WTC11 (cell line): ENCODE measurements at regions not wholly inside any gene's neighbourhood (a gene's known extent, or its start where the extent isn't known, plus 50 kb on each side); places are given as distances from the start of the nearest gene placed in this dataset.

Experiments
- ARID4B ChIP-seq: sonication (generic); formaldehyde crosslinking; IDR thresholded peaks from 2 replicates; pipeline ENCODE4 v1.8.0; 2023; ENCODE audit warnings: missing genetic modification reagents, mild to moderate bottlenecking, borderline replicate concordance
- ATF1 ChIP-seq: sonication (generic); formaldehyde crosslinking; IDR thresholded peaks from 2 replicates; pipeline ENCODE4 v1.8.1; 2023; ENCODE audit warnings: mild to moderate bottlenecking, moderate library complexity, missing genetic modification reagents
- CREB1 ChIP-seq: sonication (generic); formaldehyde crosslinking; IDR thresholded peaks from 2 replicates; pipeline ENCODE4 v1.8.0; 2023; ENCODE audit warnings: mild to moderate bottlenecking, missing genetic modification reagents
- CTCF ChIP-seq: fragments of 200-600 bp; IDR thresholded peaks from 2 replicates; pipeline ENCODE4 v1.8.0; 2022; ENCODE audit warnings: antibody characterized with exemption
- ESRRA ChIP-seq: sonication (generic); formaldehyde crosslinking; IDR thresholded peaks from 2 replicates; pipeline ENCODE4 v1.8.1; 2022; ENCODE audit warnings: mild to moderate bottlenecking, missing genetic modification reagents, borderline replicate concordance
- FOXJ3 ChIP-seq: sonication (generic); formaldehyde crosslinking; IDR thresholded peaks from 2 replicates; pipeline ENCODE4 v1.9.0; 2021; ENCODE audit warnings: missing genetic modification reagents, mild to moderate bottlenecking, borderline replicate concordance
- MYBL2 ChIP-seq: sonication (generic); formaldehyde crosslinking; IDR thresholded peaks from 2 replicates; pipeline ENCODE4 v1.8.1; 2023; ENCODE audit warnings: mild to moderate bottlenecking, moderate library complexity, missing genetic modification reagents
- NFYB ChIP-seq: sonication (generic); formaldehyde crosslinking; conservative IDR thresholded peaks from 2 replicates; pipeline ENCODE4 v1.8.0; 2022; ENCODE audit warnings: low read depth, missing genetic modification reagents
- NR2C2 ChIP-seq: sonication (generic); formaldehyde crosslinking; IDR thresholded peaks from 2 replicates; pipeline ENCODE4 v1.8.0; 2022; ENCODE audit warnings: mild to moderate bottlenecking, missing genetic modification reagents
- SP1 ChIP-seq: sonication (generic); formaldehyde crosslinking; conservative IDR thresholded peaks from 2 replicates; pipeline ENCODE4 v1.8.1; 2022; ENCODE audit warnings: missing genetic modification reagents
- ZBTB21 ChIP-seq: sonication (generic); formaldehyde crosslinking; IDR thresholded peaks from 2 replicates; pipeline ENCODE4 v1.8.1; 2023; ENCODE audit warnings: mild to moderate bottlenecking, missing genetic modification reagents, borderline replicate concordance
- ZNF317 ChIP-seq: sonication (generic); formaldehyde crosslinking; IDR thresholded peaks from 2 replicates; pipeline ENCODE4 v1.8.1; 2023; ENCODE audit warnings: low read depth, mild to moderate bottlenecking, moderate library complexity, missing genetic modification reagents, borderline replicate concordance

- TF ChIP-seq NR2C2 (no peak), CTCF (no peak), ATF1 (no peak), ARID4B (CRISPR knock-in tag) (no peak), ESRRA (CRISPR knock-in tag) (no peak), NFYB (CRISPR knock-in tag) (no peak), SP1 (no peak), ZBTB21 (CRISPR knock-in tag) (no peak), CREB1 (CRISPR knock-in tag) (no peak), MYBL2 (CRISPR knock-in tag) (no peak), FOXJ3 (CRISPR knock-in tag) (no peak), ZNF317 (CRISPR knock-in tag) (no peak)
Measured at GRCh38 chr2:51237626-51238271, 205.8 kb upstream of the NRXN1 start.
